Body of pancreas (tissue), 4 donors: ENCODE measurements at regions not wholly inside any gene's neighbourhood (a gene's known extent, or its start where the extent isn't known, plus 50 kb on each side); places are given as distances from the start of the nearest gene placed in this dataset.

Experiments
- CTCF ChIP-seq, 7 experiments: fragments of 450-650 bp in 4 of 7; fragments of 200-600 bp in 3 of 7; sonication (generic) in 3 of 7; IDR thresholded peaks; one replicate each; pipeline ENCODE4 v1.5.1; 2016 to 2019; ENCODE audit warnings: antibody characterized with exemption in 7 of 7
- POLR2A ChIP-seq, 3 donors: fragments of 450-650 bp; IDR thresholded peaks; one replicate each; pipeline ENCODE4 v1.6.1; 2016; ENCODE audit warnings: antibody characterized with exemption in 3 of 3, mild to moderate bottlenecking in 2 of 3

- TF ChIP-seq CTCF (IDR thresholded peaks at IDR 0.05) = no peak
- TF ChIP-seq POLR2A (IDR thresholded peaks at IDR 0.05) = no peak
These were observed 68.8 kb upstream of the KIF5B start for GRCh38 chr10:32125023-32125422.
